ENCODE measurements at regions not wholly inside any gene's neighbourhood (a gene's known extent, or its start where the extent isn't known, plus 50 kb on each side); places are given as distances from the start of the nearest gene placed in this dataset.
"Not testable (repeated sequence)": the region's sequence is repeated elsewhere in the genome, so short reads cannot be mapped to it uniquely, and the experiment has no call there.

DNA sequence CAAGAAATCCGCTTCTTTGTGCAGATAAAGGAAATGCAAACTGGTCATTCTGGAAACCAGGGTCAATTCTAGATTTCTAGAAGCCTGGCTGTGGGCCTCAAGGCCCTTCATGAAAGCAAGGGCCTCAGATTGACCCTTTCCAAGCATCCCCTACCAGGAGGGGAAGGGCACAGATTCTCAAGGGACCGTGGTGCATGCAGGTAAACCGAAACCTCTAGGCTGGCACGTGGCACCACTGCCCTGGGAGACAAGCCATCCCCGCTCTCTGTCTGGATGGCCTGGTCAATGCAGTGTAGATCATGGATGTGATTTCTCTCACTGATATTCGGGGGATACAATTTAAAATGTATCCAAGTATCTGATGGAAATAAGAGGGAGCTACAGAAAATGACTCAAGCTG is 69.4 kb downstream of the TOMM20 start:
- DNase-seq, result no peak

DNA sequence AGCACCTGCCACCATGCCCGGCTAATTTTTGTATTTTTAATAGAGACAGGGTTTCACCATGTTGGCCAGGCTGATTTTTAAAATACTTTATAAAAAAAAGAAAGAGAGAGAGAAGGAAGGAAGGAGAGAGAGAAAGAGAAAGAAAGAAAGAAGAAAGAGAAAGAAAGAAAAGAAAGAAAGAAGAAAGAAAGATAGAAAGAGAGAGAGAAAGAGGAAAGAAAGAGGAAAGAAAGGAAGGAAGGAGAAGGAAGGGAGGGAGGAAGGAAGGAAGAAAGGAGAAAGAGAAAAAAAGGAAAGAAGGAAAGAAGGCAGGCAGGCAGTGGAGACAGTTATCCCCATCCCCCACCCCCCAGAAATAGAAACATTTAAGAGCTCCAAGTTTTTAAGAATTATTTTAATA is 69.9 kb downstream of the TOMM20 start:
- DNase-seq, result no peak

DNA sequence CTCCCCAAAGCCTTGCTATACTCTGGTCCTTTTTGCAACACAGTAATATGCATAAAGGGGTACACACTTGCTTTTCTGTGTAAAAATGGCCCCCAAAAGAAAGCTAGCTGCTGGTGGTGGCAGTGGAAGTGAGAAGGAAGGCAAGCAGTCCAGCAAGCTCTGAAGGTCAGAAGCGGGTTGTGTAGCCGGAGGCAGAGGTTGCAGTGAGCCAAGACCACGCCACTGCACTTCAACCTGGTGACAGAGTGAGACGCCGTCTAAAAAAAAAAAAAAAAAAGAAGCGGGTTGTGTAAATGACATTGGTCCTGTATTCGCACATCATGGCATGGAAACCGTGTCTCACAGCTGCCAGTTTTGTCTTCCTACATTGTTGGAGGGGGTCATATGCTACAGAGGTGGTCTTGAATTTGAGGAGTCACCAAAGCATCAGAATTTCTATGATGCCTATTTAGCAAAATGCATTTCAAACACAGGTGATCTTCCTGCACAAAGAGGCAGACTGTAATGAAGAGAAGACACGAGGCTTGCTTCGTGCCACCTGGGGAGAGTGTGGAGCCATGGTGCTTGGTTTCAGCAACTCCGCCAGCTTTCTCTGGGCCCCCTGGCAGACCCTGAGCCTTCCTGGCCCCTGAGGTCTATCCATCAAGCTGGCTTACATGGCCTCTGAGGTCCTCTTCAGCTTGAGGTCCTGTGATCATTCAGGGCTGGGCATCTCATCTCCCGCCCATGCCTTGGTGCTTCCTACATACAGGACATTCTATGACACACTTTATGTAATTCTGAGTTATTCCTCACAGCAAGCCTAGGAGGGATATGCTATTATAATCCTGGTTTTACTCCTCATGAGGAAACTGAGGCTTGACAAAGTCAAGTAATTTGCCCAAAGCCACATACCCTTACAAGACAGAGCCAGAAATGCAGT is 71.0 kb downstream of the TOMM20 start:
- no peak for DNase-seq

DNA sequence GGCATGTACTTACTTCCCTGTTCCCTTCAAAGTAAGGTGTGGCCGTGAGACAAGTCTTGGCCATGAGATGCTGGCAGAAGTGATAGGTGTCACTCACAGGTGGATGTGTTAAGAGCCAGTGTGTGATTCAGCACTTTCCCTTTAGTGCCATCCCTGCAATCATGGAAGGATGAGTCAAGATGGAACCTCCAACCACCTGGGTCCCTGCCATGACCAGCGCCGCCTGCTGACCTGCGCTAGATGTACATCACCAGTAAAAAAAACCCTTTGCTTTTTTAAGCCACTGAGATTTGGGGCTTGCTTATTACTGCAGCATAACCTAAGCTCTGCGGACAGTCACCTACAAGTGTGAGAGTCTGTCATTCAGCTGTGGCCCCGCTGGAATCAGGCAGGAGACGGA is 71.7 kb downstream of the TOMM20 start:
- no peak for DNase-seq

DNA sequence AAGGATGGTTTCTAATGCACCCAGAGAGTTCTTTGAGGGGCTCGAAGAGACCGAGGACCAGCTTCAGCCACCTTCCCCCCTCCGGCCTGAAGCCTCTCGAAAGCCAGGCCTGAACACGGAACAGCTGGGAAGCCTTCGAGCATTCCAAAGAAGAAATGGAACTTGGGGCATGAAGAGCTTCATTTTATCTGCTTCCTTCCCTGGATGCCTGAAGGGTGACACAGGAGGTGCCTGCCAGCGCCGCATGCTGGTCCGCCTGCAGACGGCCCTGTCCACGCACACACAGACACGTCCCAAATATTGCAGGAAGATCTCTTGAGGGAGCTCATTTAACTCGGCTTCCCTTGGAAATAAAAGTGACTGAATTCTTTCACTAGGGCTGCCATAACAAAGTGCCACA is 73.7 kb downstream of the TOMM20 start:
- peak in 1 of 3 donors; percentile 30 for DNase-seq

DNA sequence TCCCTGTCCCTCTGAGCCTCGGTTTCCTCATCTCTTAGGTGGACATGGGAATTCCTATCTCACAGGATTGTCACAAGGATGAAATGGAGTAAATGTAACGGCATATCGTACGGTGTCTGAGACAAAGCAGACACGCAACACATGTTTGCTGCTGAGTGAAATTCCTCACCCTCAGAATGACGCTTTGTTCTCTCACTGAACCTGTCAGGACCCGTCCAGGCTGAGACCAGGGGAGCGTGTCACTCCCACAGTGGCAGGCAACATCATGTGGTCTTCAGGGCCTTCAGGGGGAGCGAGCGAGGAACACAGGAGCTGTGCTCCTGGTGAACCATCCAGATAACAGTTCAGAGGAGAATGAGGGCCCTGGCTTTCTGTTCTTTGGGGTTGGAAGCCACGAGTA is 74.2 kb downstream of the TOMM20 start:
- no peak for DNase-seq

DNA sequence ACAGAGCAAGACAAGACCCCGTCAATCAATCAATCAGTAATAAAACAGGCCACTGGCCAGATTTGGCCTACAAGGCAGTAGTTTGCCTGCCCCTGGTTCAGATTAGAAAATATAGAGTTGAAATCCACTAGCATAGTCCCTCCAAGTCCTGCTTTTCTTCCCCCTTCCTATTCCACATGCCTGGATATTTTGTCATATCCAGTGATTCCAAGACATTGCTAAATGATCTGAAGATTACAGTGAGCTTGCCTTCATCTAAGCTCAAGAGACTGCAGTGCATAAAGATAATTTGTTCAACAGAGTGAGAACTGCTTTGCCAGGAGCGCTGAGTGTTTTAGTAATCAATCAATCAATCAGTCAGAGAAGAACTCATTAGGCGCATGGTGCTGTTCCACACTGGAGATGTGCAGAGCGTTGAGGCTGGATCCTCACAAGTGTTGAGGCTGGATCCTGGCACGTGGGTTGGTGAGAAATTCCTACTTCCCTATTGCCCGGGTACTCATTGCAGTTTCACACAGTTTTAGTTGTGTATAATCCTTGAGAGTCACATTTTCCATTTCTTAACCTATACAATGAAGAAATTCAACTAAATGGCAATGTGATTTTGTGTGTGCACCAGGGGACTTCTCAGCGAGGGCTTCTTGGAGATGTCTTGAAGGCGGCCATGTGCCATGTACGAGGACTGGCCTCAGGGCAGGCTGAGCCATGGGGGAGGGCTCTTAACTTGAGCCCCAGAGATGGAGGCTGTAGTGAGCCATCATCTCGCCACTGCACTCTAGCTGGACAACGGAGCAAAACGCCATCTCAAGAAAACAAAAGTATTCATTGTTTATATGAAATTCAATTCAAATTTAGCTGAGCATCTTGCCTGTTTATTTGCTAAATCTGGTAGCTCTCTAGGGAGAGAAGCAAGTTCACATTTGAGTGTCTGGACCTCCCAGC is 76.3 kb downstream of the TOMM20 start:
- DNase-seq, result no peak

DNA sequence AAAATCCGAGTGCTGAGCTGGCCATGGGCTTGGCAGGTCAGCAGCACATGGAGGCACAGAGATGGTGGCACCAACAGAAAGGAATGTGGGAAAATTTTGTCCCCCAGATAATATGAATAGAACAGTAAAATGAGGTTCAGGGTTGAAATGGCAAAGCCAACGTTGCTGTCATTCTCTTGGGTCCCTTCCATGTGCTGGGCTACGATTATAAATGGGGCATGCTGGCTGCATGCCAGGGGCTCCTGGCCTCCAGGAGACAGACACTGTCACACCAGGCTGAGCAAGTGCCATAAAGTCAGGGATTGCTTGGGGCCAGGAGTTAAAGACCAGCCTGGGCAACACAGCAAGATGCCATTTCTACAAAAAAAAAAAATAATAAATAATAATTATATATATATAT is 77.1 kb downstream of the TOMM20 start:
- no peak for DNase-seq

DNA sequence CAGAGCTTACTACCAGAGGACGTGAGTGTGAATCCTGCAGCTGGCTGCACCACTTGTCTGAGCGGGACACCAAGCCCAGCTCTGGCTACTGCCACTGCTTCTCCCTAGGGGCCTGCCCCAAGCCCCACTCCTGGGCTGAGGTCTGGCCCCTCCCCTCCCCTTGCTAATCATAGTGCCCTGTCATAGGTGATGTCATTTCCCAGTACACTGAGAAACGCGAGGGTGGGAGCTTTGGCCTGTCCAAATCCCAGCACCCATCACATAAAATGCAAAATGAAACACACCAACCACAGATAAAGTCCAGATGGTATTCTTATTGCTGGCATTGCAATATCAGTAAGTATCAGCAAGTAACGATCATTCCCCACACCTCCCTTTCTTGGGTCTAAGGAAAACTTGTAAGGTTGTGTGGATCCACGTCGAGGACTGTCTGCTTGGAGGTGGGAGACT is 77.7 kb downstream of the TOMM20 start:
- DNase-seq, result no peak

DNA sequence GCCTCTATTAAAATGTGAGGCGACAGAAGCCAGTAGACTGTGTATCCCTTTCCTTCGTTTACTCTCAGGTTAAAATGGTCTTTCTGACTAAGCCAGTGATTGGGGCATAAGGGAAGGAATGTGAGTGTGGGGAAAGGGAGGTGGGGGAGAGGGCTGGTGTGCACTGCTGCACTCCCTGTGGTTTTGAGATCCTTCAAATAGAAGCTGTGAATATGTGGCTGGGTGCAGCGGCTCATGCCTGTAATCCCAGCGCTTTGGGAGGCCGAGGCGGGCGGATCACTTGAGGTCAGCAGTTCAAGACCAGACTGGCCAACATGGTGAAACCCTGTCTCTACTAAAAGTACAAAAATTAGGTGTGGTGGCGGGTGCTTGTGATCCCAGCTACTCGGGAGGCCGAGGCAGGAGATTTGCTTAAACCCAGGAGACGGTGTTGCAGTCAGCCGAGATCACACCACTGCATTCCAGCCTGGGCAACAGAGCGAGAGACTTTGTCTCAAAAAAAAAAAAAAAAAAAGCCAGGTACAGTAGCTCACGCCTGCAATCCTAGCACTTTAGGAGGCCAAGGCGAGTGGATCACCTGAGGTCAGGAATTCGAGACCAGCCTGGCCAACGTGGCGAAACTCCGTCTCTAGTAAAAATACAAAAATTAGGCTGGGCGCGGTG is 78.8 kb downstream of the TOMM20 start:
- not testable (repeated sequence) for DNase-seq

DNA sequence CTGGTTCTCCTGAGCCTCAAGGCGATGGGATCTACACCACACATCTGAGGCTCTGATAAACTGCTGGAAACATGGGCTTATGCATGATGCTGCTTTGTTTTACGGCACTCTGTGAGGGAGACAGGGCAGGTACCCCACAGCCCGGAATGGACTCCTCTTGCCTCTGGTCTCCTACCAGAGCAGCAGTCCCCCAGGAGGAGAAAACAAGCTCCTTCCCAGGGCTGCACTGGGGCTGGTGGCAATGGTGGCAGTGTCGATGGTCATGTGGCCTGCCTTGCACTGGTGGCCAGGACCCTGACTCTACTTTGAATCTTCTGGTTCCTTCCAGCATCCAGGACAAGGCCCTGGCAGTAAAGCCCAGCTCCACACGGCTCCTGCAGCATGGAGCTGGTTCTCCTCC is 79.4 kb downstream of the TOMM20 start:
- no peak for DNase-seq

DNA sequence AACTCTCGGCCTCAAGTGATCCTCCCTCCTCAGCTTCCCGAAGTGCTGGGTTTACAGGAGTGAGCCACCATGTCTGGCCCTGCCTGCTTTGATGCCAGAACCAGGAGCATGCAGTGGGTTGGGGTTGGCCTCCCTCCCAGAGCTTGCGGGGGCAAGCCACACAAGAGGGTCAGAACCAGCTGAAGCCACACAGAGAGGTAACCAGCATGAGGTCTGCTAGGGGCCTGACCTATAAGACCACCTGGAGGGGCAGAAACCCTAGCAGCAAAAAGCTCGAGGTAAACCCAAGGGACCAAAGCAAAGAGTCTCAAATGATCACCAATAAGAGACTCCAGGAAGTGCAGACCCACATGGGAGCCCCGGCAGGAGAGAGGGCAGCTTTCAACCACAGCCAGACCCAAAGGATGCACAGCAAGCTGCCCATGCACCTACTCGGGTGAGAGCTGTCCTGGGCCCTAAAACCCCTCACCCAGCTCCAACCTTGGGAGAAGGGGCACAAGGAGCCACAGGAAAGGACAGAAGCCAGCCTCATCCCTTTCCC is 81.2 kb downstream of the TOMM20 start:
- no peak for DNase-seq

DNA sequence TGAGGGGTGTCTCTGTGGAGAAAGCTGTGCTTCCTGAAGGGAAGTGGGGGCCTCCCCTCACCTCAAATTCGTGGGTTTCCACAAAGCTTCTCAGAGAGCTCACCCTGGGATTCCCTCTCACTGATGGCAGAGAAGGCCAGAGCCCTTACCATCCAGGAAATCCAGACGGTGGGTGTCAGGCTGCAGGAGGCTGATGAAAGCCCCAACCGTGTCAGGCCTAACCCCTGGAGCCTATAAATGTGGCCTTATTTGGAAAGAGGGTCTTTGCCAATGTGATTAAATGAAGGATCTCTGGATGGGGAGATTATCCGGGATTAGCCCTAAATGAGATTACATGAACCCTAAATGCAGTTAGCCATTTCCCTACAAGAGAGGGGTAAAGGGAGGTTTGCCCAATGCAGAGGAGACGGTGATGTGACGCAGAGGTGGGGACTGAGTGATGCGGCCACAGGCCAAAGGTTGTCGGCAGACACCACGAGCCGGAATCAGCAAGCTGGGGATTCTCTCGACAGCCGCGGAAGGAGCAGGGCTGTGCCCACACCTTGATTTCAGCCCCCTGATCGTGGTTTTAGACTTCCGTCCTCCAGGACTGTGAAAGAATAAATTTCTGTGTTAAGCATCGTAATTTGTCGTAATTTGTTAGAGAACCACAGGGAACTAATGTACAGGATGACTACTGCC is 82.6 kb downstream of the TOMM20 start:
- DNase-seq, result no peak

DNA sequence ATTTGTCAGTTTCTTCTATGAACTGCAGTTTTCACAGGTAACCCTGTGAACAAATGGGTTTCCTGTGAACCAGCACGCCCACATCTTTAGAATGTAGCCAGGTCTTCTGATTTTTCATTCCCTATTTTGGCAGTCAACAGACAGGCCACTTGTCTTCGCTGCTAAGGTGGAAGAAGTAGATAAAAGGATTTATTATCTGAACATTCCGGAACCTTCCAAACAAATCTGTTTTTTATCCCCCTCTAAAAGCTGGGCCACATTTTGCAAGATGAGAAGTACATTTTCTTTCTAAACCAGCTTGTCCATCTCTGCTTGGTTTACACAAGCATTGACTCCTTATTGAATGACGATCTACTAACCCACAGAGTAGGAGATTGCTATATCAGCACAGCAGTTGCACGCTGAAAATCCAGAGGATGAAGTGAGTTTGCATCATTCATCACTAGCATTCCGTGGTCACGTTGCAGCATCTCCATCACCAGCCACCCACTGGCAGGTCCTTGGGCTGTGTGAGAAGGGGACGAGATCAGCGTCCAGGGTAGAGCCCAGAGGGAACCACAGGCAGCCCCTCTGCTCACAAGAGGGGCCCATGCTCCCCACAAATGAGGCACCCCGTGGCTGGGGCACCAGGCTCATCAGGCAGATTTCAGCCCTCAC is 83.5 kb downstream of the TOMM20 start:
- no peak for DNase-seq

DNA sequence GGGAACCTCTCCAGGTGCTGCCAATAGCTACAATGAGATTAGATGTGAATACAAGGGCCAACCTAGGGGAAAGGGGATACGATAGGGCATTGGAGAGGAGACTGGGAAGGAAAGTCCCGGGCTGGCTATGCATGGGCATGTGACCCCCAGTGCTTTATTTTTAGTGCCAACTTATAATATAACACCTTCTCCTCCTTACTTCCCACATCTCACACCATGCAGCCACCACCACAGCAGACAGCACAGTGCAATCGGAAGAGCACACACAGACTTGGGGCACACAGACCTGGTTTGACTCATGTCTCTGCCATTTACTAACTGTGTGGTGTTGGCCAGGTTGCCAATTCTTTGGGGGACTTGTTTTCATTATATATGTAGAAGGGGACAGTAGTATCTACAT is 85.4 kb downstream of the TOMM20 start:
- DNase-seq, result no peak

DNA sequence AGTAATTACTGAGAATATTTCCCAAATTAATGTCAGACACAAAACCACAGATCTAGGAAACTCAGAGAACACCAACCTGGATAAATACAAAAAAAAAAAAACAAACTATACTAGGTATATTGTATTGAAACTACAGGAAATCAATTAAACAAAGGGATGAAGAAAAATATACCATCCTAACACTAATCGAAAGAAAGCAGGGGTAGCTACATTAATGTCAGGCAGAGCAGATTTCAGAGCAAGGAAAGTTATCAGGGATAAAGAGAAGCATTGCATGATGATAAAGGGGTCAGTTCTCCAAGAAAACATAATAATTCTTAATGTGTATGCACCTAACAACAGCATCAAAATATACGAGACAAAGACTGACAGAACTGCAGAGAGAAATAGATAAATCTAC is 89.9 kb downstream of the TOMM20 start:
- no peak for DNase-seq

DNA sequence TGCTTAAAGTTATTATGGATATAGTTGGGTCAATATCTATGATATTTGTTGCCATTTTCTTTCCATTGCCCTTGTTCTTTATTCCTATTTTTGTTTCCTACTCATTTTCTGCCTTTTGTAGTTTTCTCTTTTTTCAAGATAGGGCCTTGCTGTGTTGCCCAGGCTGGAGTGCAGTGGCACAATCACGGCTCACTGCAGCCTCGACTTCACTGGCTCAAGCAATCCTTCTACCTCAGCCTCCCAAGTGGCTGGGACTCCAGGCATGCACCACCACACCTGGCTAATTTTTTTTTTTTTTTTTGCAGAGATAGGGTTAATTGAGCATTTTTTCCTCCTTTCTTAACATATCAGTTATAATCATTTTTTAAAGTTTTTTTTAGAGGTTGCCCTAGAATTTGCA is 92.7 kb downstream of the TOMM20 start:
- no peak for DNase-seq

DNA sequence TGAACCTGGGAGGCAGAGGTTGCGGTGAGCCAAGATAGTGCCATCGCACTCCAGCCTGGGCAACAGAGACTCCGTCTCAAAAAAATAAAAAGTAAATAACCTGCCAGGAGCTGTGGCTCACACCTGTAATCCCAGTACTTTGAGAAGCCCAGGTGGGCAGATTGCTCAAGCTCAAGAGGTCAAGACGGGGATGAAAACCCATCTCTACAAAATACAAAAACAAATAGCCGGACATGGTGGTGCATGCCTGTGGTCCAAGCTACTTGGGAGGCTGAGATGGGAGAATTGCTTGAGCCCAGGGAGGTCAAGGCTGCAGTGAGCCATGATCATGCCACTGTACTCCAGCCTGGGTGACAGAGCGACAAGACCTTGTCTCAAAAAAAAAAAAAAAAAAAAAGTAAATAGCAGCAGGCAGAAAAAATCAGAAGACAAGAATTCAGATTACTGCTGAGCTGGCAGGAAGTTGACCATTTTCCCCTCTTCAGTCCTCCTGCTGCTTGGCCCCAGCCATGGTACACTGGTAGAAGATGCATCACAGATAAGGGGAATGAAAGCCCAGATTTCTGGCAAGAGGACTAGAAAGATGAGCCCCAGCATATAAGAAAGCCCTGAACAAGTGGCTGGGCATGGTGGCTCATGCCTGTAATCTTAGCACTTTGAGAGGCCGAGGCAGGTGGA is 97.6 kb downstream of the TOMM20 start:
- DNase-seq, result no peak

DNA sequence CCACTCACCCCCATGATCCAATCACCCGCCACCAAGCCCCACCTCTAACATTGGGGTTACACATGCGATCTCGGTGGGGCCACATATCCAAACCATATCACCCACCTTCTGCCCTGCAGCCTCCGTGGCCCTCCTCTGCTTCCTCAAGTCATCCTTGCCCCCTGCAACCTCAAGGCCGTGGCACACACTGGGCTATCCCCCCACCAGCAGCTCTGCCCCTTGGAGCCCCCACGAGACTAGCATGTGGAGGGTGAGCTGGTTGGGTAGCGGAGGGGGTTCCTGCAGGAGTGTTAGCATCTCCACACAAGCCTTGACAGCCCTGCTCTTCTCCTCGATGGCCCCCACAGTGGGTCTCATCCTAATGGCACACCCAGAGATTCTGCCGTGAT is 100.8 kb downstream of the TOMM20 start:
- DNase-seq, result no peak
